Uterus (tissue), 3 donors: ENCODE measurements at regions not wholly inside any gene's neighbourhood (a gene's known extent, or its start where the extent isn't known, plus 50 kb on each side); places are given as distances from the start of the nearest gene placed in this dataset.

ENCODE experiments used
- DNase-seq, 2 donors: peaks; one replicate each; pipeline ENCODE4 v3.0.0-alpha.2; 2019 to 2020
- H3K27ac ChIP-seq, 2 donors: fragments of 200-600 bp; sonication (generic); 1 replicate in 1 of 2; 2 replicates in 1 of 2; pipeline ENCODE4 v1.5.1; 2016 to 2018
- H3K27me3 ChIP-seq, 2 donors: fragments of 200-600 bp; sonication (generic); one replicate each; pipeline ENCODE4 v1.5.1; 2018 to 2019; ENCODE audit warnings: control low read depth in 1 of 2
- H3K36me3 ChIP-seq, 2 donors: fragments of 200-600 bp; sonication (generic); one replicate each; pipeline ENCODE4 v1.5.1; 2019; ENCODE audit warnings: control low read depth in 1 of 2
- H3K4me1 ChIP-seq, 2 donors: fragments of 200-600 bp; sonication (generic); one replicate each; pipeline ENCODE4 v1.5.1; 2018 to 2019; ENCODE audit warnings: control low read depth in 1 of 2
- H3K4me3 ChIP-seq, 2 donors: fragments of 200-600 bp; sonication (generic); 1 replicate in 1 of 2; 2 replicates in 1 of 2; pipeline ENCODE4 v1.5.1; 2018 to 2019; ENCODE audit warnings: mild to moderate bottlenecking in 1 of 2
- H3K9me3 ChIP-seq, 2 donors: fragments of 200-600 bp; sonication (generic); one replicate each; pipeline ENCODE4 v1.5.1; 2019; ENCODE audit warnings: control low read depth in 1 of 2
- POLR2A ChIP-seq, 2 donors: fragments of 450-650 bp; IDR thresholded peaks; one replicate each; pipeline ENCODE4 v1.6.1; 2016; ENCODE audit warnings: antibody characterized with exemption in 2 of 2, mild to moderate bottlenecking in 1 of 2, moderate library complexity in 1 of 2
- intact Hi-C: fragments of 100-400 bp; cut with DNase I; formaldehyde crosslinking; loops from one replicate; pipeline ENCODE4 v1.15.1; 2023; ENCODE audit warnings: low total_unique reads
- TF ChIP-seq, protein P1 (sequence below), 4 experiments: fragments of 200-600 bp in 2 of 4; fragments of 450-650 bp in 2 of 4; sonication (generic) in 2 of 4; IDR thresholded peaks; one replicate each; pipeline ENCODE4 v1.5.1; 2016 to 2019; ENCODE audit warnings: antibody characterized with exemption in 4 of 4, mild to moderate bottlenecking in 2 of 4, moderate library complexity in 1 of 4
- donor health status: DM: yes; HTN: yes; CAD: no.

DNA sequence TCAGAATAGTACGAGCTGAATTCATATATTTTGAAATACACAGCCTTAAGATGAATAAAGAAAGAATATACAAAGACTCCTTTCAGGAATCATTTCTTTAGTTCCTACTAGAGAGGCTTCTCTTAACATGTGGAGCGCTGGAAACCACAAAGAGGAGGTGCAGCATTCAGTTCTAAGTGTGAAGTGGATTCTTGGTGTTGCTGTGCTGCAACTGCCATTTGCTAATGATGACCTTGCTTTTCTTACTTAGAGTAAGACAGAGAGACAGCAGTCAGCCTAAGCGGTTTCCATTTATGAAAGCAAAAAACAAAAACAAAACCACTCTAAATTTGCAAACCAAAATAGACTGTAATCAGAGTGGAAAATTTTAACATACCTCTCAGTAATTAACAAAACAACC is 629.0 kb downstream of the EPHA7 start:
- no peak overlapping the region for H3K27ac ChIP-seq
- H3K4me1 ChIP-seq, result no peaks in the 10 kb centered on the region
- TF ChIP-seq, protein P1, sequence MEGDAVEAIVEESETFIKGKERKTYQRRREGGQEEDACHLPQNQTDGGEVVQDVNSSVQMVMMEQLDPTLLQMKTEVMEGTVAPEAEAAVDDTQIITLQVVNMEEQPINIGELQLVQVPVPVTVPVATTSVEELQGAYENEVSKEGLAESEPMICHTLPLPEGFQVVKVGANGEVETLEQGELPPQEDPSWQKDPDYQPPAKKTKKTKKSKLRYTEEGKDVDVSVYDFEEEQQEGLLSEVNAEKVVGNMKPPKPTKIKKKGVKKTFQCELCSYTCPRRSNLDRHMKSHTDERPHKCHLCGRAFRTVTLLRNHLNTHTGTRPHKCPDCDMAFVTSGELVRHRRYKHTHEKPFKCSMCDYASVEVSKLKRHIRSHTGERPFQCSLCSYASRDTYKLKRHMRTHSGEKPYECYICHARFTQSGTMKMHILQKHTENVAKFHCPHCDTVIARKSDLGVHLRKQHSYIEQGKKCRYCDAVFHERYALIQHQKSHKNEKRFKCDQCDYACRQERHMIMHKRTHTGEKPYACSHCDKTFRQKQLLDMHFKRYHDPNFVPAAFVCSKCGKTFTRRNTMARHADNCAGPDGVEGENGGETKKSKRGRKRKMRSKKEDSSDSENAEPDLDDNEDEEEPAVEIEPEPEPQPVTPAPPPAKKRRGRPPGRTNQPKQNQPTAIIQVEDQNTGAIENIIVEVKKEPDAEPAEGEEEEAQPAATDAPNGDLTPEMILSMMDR (IDR thresholded peaks at IDR 0.05), result no peak
- TF ChIP-seq POLR2A (IDR thresholded peaks at IDR 0.05), result no peak
- H3K27me3 ChIP-seq, result no peaks in the 10 kb centered on the region
- H3K4me3 ChIP-seq, result no peak overlapping the region
- H3K9me3 ChIP-seq, result no peaks in the 10 kb centered on the region
- intact Hi-C loops, result no loop called here
- no peak for DNase-seq
- no peaks in the 10 kb centered on the region for H3K36me3 ChIP-seq

DNA sequence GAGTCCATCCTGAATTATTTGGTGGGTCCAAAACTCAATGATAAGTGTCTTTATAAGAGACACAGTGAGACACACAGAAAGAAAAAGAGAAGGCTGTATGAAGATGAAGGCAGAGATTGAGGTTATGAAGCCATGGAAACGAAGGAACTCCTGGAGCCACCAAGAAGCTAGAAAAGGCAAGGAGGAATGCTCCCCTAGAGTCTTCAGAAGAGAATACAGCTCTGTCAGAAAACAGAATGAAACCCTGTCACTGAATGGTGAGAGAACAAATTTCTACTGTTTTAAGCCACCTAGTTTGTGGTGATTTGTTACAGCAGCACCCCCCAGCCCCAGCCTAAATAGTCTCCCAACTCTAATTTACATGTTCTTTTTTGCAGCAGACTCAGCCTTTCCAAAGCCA is 635.1 kb downstream of the EPHA7 start:
- H3K27ac ChIP-seq, result no peak overlapping the region
- peaks cover 0 to 6% of the 10 kb centered on the region in 2 donors for H3K4me1 ChIP-seq
- DNase-seq, result no peak
- intact Hi-C loops, result no loop called here
- H3K36me3 ChIP-seq, result no peaks in the 10 kb centered on the region
- TF ChIP-seq POLR2A (IDR thresholded peaks at IDR 0.05), result no peak
- TF ChIP-seq, protein P1 (IDR thresholded peaks at IDR 0.05), result no peak
- H3K27me3 ChIP-seq, result no peaks in the 10 kb centered on the region
- no peak overlapping the region for H3K4me3 ChIP-seq
- H3K9me3 ChIP-seq, result no peaks in the 10 kb centered on the region

DNA sequence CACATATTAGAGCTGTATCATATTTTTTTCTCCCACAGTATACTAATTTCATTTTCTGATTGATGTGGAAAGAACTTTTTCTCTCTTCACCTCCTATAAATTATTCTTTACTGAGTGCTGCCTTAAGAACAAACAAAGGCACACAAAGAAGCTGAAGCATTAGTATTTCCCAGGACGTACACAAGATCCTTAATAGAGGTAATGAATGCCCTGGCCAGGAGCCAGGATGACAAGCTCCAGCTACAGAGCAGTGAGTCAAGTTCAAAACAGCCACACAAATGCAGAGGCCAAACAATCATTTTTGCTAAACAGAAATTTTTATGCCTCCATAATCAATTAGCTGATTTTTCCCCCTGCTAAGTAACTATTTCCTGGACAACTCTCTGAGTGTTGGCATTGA is 639.6 kb downstream of the EPHA7 start:
- intact Hi-C loops, result no loop called here
- Histone ChIP-seq H3K27ac (no peak overlapping the region), H3K36me3 (no peaks in the 10 kb centered on the region), H3K9me3 (no peaks in the 10 kb centered on the region), H3K4me1 (peaks cover 0 to 6% of the 10 kb centered on the region in 2 donors), H3K27me3 (no peaks in the 10 kb centered on the region), H3K4me3 (no peak overlapping the region)
- no peak for TF ChIP-seq POLR2A (IDR thresholded peaks at IDR 0.05)
- TF ChIP-seq, protein P1 (IDR thresholded peaks at IDR 0.05), result no peak
- peak; percentile 15 to 47 for DNase-seq

DNA sequence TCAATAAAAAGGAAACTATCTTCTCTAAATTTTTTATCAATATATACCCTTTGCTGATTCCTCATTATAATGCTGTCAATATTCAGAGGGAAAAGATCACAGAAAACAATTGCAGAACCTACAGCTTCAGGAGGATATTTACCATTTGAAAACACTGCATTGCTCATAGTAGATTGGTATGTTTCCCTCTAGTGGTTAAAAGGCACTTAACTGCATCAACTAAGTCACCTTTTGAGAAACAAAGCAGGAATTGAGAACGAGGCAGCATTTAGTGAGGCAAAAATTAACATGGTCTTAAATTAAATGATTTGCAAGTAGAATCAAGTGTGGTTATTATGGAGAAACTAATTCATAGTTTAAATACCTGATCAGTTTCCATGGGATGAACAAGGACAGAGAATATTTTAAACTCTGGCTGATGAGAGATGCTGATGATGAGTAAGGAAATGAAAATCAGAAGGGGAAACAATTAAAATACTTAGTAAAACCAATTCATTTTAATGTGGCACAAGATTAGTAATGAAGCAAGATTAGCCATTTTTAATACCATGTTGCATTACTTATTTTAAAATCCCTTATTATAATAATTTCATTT is 642.1 kb downstream of the EPHA7 start:
- H3K36me3 ChIP-seq, result no peaks in the 10 kb centered on the region
- H3K27ac ChIP-seq, result no peak overlapping the region
- H3K4me3 ChIP-seq, result no peak overlapping the region
- intact Hi-C loops, result no loop called here
- TF ChIP-seq, protein P1 (IDR thresholded peaks at IDR 0.05), result peak; percentile 30 to 42 (median 30)
- no peak for TF ChIP-seq POLR2A (IDR thresholded peaks at IDR 0.05)
- H3K9me3 ChIP-seq, result no peaks in the 10 kb centered on the region
- peaks cover 0 to 6% of the 10 kb centered on the region in 2 donors for H3K4me1 ChIP-seq
- H3K27me3 ChIP-seq, result no peaks in the 10 kb centered on the region
- DNase-seq, result no peak

DNA sequence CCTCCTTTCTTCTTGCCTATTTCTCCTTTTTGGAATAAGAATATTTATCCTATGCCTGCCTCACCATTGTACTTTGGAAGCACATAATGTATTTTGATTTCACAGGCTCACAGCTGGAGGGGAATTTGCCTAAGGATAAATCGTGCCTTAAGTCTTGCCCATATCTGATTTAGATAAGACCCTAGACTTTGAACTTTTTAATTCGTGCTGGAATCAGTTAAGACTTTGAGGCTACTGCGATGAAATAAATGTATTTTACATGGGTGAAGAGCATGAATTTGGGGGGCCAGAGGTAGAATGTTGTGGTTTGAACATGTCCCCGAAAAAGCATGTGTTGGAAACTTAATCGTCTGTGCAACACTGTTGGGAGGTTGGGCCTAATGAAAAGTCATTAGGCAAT is 648.8 kb downstream of the EPHA7 start:
- TF ChIP-seq, protein P1 (IDR thresholded peaks at IDR 0.05), result no peak
- no peak for TF ChIP-seq POLR2A (IDR thresholded peaks at IDR 0.05)
- intact Hi-C loops, result no loop called here
- no peak for DNase-seq
- no peaks in the 10 kb centered on the region for H3K36me3 ChIP-seq
- H3K4me3 ChIP-seq, result no peak overlapping the region
- H3K27ac ChIP-seq, result no peak overlapping the region
- no peaks in the 10 kb centered on the region for H3K9me3 ChIP-seq
- no peaks in the 10 kb centered on the region for H3K27me3 ChIP-seq
- H3K4me1 ChIP-seq, result no peaks in the 10 kb centered on the region
